Stimulated activated CD8-positive, alpha-beta memory T cell treated with anti-CD3 and anti-CD28 coated beads, Interleukin-4, amount 100 ng/mL, for 4 hours (primary cell): ENCODE measurements at regions not wholly inside any gene's neighbourhood (a gene's known extent, or its start where the extent isn't known, plus 50 kb on each side); places are given as distances from the start of the nearest gene placed in this dataset.
"Not testable (repeated sequence)": the region's sequence is repeated elsewhere in the genome, so short reads cannot be mapped to it uniquely, and the experiment has no call there.

Source experiments
- DNase-seq, 2 donors: peaks; one replicate each; pipeline ENCODE4 v3.0.0-alpha.2; 2020; ENCODE audit warnings: low read depth in 2 of 2, low spot score in 1 of 2

- no peak for DNase-seq
Measured at GRCh38 chr10:130261306-130261705, 125.1 kb downstream of the GLRX3 start.

GRCh38 chr10:130261766-130262165 is 125.6 kb downstream of the GLRX3 start:
- DNase-seq = no peak

GRCh38 chr10:130263289-130263688 is 127.1 kb downstream of the GLRX3 start:
- DNase-seq = no peak

- no peak for DNase-seq
Measured at GRCh38 chr10:130265542-130265941, 129.4 kb downstream of the GLRX3 start.

GRCh38 chr10:130282492-130283218 is 146.5 kb downstream of the GLRX3 start:
- DNase-seq = no peak

- DNase-seq = no peak
Measured at GRCh38 chr10:130283219-130283545, 147.0 kb downstream of the GLRX3 start.

GRCh38 chr10:130295761-130296160 is 159.6 kb downstream of the GLRX3 start:
- not testable (repeated sequence) for DNase-seq

- peak in 1 of 2 donors; percentile 0 for DNase-seq
Measured at GRCh38 chr10:130300608-130301020, 164.4 kb downstream of the GLRX3 start.

- DNase-seq = peak; percentile 4 to 47
Measured at GRCh38 chr10:130301021-130301892, 165.1 kb downstream of the GLRX3 start.

GRCh38 chr10:130326954-130327353 is 190.8 kb downstream of the GLRX3 start:
- DNase-seq = no peak

GRCh38 chr10:130329792-130330191 is 193.6 kb downstream of the GLRX3 start:
- no peak for DNase-seq

GRCh38 chr10:130333185-130333584 is 197.0 kb downstream of the GLRX3 start:
- no peak for DNase-seq

- DNase-seq = no peak
Measured at GRCh38 chr10:130335336-130335735, 199.1 kb downstream of the GLRX3 start.

- no peak for DNase-seq
Measured at GRCh38 chr10:130336617-130337304, 200.6 kb downstream of the GLRX3 start.

- DNase-seq = no peak
Measured at GRCh38 chr10:130337305-130337640, 201.1 kb downstream of the GLRX3 start.

- DNase-seq = no peak
Measured at GRCh38 chr10:130337696-130338635, 201.8 kb downstream of the GLRX3 start.

- no peak for DNase-seq
Measured at GRCh38 chr10:130338636-130339024, 202.4 kb downstream of the GLRX3 start.

- DNase-seq = no peak
Measured at GRCh38 chr10:130339091-130339490, 202.9 kb downstream of the GLRX3 start.

- no peak for DNase-seq
Measured at GRCh38 chr10:130339911-130340310, 203.7 kb downstream of the GLRX3 start.

- DNase-seq = no peak
Measured at GRCh38 chr10:130340816-130341215, 204.6 kb downstream of the GLRX3 start.

- no peak for DNase-seq
Measured at GRCh38 chr10:130341356-130341755, 205.2 kb downstream of the GLRX3 start.
